ENCODE measurements at regions not wholly inside any gene's neighbourhood (a gene's known extent, or its start where the extent isn't known, plus 50 kb on each side); places are given as distances from the start of the nearest gene placed in this dataset.

GRCh38 chr12:89831310-89832095 is 122.9 kb upstream of the ATP2B1 start:
- Histone ChIP-seq H3K4me1 (peaks cover 0 to 9% (median 0%) of the 10 kb centered on the region in 4 donors), H3K36me3 (no peaks in the 10 kb centered on the region), H3K4me3 (no peak overlapping the region), H3K27me3 (no peaks in the 10 kb centered on the region), H3K9me3 (no peaks in the 10 kb centered on the region), H3K27ac (no peak overlapping the region)
- no peak for TF ChIP-seq CTCF (IDR thresholded peaks at IDR 0.05)
- no peak for TF ChIP-seq POLR2AphosphoS5 (IDR thresholded peaks at IDR 0.05)
- 75 to 84% methylated on average over 5 of the region's 5 CpGs for WGBS, 2 donors
- no peak for DNase-seq
- intact Hi-C loops (cut with DNase I): no loop called here

- no peaks in the 10 kb centered on the region for H3K9me3 ChIP-seq
- TF ChIP-seq POLR2A (IDR thresholded peaks at IDR 0.05): no peak
- TF ChIP-seq POLR2AphosphoS5 (IDR thresholded peaks at IDR 0.05): no peak
- TF ChIP-seq CTCF (IDR thresholded peaks at IDR 0.05): no peak
- no peak for TF ChIP-seq EP300 (IDR thresholded peaks at IDR 0.05)
- H3K36me3 ChIP-seq: no peaks in the 10 kb centered on the region
- intact Hi-C loops (cut with DNase I): no loop called here
- peaks cover 0 to 9% (median 0%) of the 10 kb centered on the region in 4 donors for H3K4me1 ChIP-seq
- 88 to 90% methylated on average over 2 of the region's 2 CpGs for WGBS, 2 donors
- DNase-seq: no peak
- no peak overlapping the region for H3K4me3 ChIP-seq
- no peaks in the 10 kb centered on the region for H3K27me3 ChIP-seq
- no peak overlapping the region for H3K27ac ChIP-seq
Observed at GRCh38 chr12:89829434-89829975, 120.9 kb upstream of the ATP2B1 start.

- Histone ChIP-seq H3K4me1 (peaks cover 0 to 9% (median 0%) of the 10 kb centered on the region in 4 donors), H3K4me3 (no peak overlapping the region), H3K9me3 (no peaks in the 10 kb centered on the region), H3K27me3 (no peaks in the 10 kb centered on the region), H3K36me3 (no peaks in the 10 kb centered on the region), H3K27ac (no peak overlapping the region)
- DNase-seq: no peak
- intact Hi-C loops (cut with DNase I): no loop called here
- WGBS, 2 donors: 91 to 92% methylated on average over 2 of the region's 2 CpGs
- TF ChIP-seq EP300 (IDR thresholded peaks at IDR 0.05) (no peak), POLR2A (IDR thresholded peaks at IDR 0.05) (no peak), CTCF (IDR thresholded peaks at IDR 0.05) (no peak), POLR2AphosphoS5 (IDR thresholded peaks at IDR 0.05) (no peak)
Observed at GRCh38 chr12:89828575-89828974, 119.9 kb upstream of the ATP2B1 start.

- Histone ChIP-seq H3K9me3 (no peaks in the 10 kb centered on the region), H3K27me3 (no peaks in the 10 kb centered on the region), H3K4me3 (no peak overlapping the region), H3K27ac (no peak overlapping the region), H3K4me1 (peaks cover 0 to 9% (median 0%) of the 10 kb centered on the region in 4 donors), H3K36me3 (no peaks in the 10 kb centered on the region)
- TF ChIP-seq CTCF (IDR thresholded peaks at IDR 0.05): no peak
- TF ChIP-seq EP300 (IDR thresholded peaks at IDR 0.05): no peak
- no peak for TF ChIP-seq POLR2A (IDR thresholded peaks at IDR 0.05)
- TF ChIP-seq POLR2AphosphoS5 (IDR thresholded peaks at IDR 0.05): no peak
- WGBS, 2 donors: 67 to 84% methylated on average over 5 of the region's 5 CpGs
- DNase-seq: no peak
- intact Hi-C loops (cut with DNase I): no loop called here
Observed at GRCh38 chr12:89827592-89827991, 119.0 kb upstream of the ATP2B1 start.

Measured in sigmoid colon (tissue), 6 donors.